NCI-H1105 (cell line): ENCODE measurements at regions not wholly inside any gene's neighbourhood (a gene's known extent, or its start where the extent isn't known, plus 50 kb on each side); places are given as distances from the start of the nearest gene placed in this dataset.
"Not testable (repeated sequence)": the region's sequence is repeated elsewhere in the genome, so short reads cannot be mapped to it uniquely, and the experiment has no call there.

Experiments
- DNase-seq: peaks from one replicate; lab custom pipeline; 2025; lab: John Stamatoyannopoulos, UW

- peak; percentile 19 for DNase-seq
Measured at GRCh38 chr11:43130616-43131015, 181.2 kb upstream of the API5 start.

GRCh38 chr11:43135966-43136534 lies 175.7 kb upstream of the API5 start:
- no peak for DNase-seq

GRCh38 chr11:43138621-43139140 lies 173.1 kb upstream of the API5 start:
- DNase-seq: no peak

- no peak for DNase-seq
Measured at GRCh38 chr11:43145653-43146052, 166.1 kb upstream of the API5 start.

- DNase-seq: no peak
Measured at GRCh38 chr11:43150697-43151096, 161.1 kb upstream of the API5 start.

- DNase-seq: no peak
Measured at GRCh38 chr11:43164831-43165230, 147.0 kb upstream of the API5 start.

GRCh38 chr11:43165393-43165792 lies 146.4 kb upstream of the API5 start:
- DNase-seq: not testable (repeated sequence)

- DNase-seq: not testable (repeated sequence)
Measured at GRCh38 chr11:43168241-43168640, 143.6 kb upstream of the API5 start.

GRCh38 chr11:43172477-43172876 lies 139.3 kb upstream of the API5 start:
- no peak for DNase-seq

GRCh38 chr11:43177975-43178374 lies 133.8 kb upstream of the API5 start:
- no peak for DNase-seq

GRCh38 chr11:43194459-43194858 lies 117.3 kb upstream of the API5 start:
- DNase-seq: not testable (repeated sequence)

GRCh38 chr11:43197379-43197778 lies 114.4 kb upstream of the API5 start:
- no peak for DNase-seq

GRCh38 chr11:43200031-43200430 lies 111.8 kb upstream of the API5 start:
- DNase-seq: no peak

- no peak for DNase-seq
Measured at GRCh38 chr11:43212279-43212678, 99.5 kb upstream of the API5 start.

GRCh38 chr11:43214471-43214870 lies 97.3 kb upstream of the API5 start:
- no peak for DNase-seq

- DNase-seq: no peak
Measured at GRCh38 chr11:43217849-43218248, 93.9 kb upstream of the API5 start.

- no peak for DNase-seq
Measured at GRCh38 chr11:43222215-43222614, 89.6 kb upstream of the API5 start.

GRCh38 chr11:43223026-43223425 lies 88.8 kb upstream of the API5 start:
- DNase-seq: no peak

- DNase-seq: no peak
Measured at GRCh38 chr11:43234881-43235280, 76.9 kb upstream of the API5 start.

GRCh38 chr11:43238341-43238740 lies 73.5 kb upstream of the API5 start:
- DNase-seq: no peak

- no peak for DNase-seq
Measured at GRCh38 chr11:43239791-43240190, 72.0 kb upstream of the API5 start.

- no peak for DNase-seq
Measured at GRCh38 chr11:43242401-43242800, 69.4 kb upstream of the API5 start.

GRCh38 chr11:43243927-43244326 lies 67.9 kb upstream of the API5 start:
- DNase-seq: peak; percentile 39

GRCh38 chr11:43245466-43245865 lies 66.3 kb upstream of the API5 start:
- no peak for DNase-seq
